SK-N-SH (cell line): ENCODE measurements at regions not wholly inside any gene's neighbourhood (a gene's known extent, or its start where the extent isn't known, plus 50 kb on each side); places are given as distances from the start of the nearest gene placed in this dataset.

ENCODE experiments used
- CTCF ChIA-PET: fragments of 300-600, 350-600 bp; formaldehyde crosslinking; extraction: SDS; loops from one replicate; lab custom pipeline; 2021; lab: Yijun Ruan, JAX
- POLR2A ChIA-PET: fragments of 350-600 bp; sonication (Branson Sonifier 250); formaldehyde crosslinking; extraction: SDS; loops from one replicate; lab custom pipeline; 2020; ENCODE audit warnings: antibody characterized with exemption, inconsistent platforms; lab: Yijun Ruan, JAX
- DNase-seq: peaks from one replicate; pipeline ENCODE4 v3.0.0; 2012
- H2AFZ ChIP-seq: fragments of 200-600 bp; sonication (generic); 2 replicates; pipeline ENCODE4 v1.8.1; 2016; ENCODE audit warnings: antibody characterized with exemption, mild to moderate bottlenecking, low read depth
- H3F3A ChIP-seq: fragments of 200-600 bp; sonication (generic); replicated peaks from 2 replicates; pipeline ENCODE3; 2016; ENCODE audit warnings: antibody characterized with exemption, mild to moderate bottlenecking; ENCODE audit not compliant: insufficient read depth
- H3K27ac ChIP-seq, 2 experiments: fragments of 200-500 bp in 1 of 2; fragments of 200-600 bp in 1 of 2; sonication (Bioruptor generic) in 1 of 2; sonication (generic), shearing (Covaris generic) in 1 of 2; 2 replicates each; pipeline versions ENCODE4 v1.5.1 to v1.6.1; 2014 to 2016; ENCODE audit warnings: low read depth in 2 of 2, inconsistent platforms in 1 of 2, low read length in 1 of 2, mild to moderate bottlenecking in 1 of 2, mixed read lengths in 1 of 2
- H3K27me3 ChIP-seq: fragments of 200-600 bp; sonication (generic), shearing (Covaris generic); 2 replicates; pipeline ENCODE4 v1.6.1; 2016; ENCODE audit warnings: mixed run types; ENCODE audit not compliant: insufficient read depth
- H3K36me3 ChIP-seq, 2 experiments: fragments of 200-500 bp in 1 of 2; fragments of 200-600 bp in 1 of 2; sonication (Bioruptor generic) in 1 of 2; sonication (generic) in 1 of 2; replicated peaks in 1 of 2; 2 replicates each; pipeline versions ENCODE3 to v1.5.1; 2014 to 2016; ENCODE audit warnings: low read length in 1 of 2, mild to moderate bottlenecking in 1 of 2; ENCODE audit not compliant: insufficient read depth in 2 of 2, control insufficient read depth in 1 of 2
- H3K4me1 ChIP-seq, 2 experiments: fragments of 200-500 bp in 1 of 2; fragments of 200-600 bp in 1 of 2; sonication (Bioruptor generic) in 1 of 2; sonication (generic), shearing (Covaris generic) in 1 of 2; 2 replicates each; pipeline versions ENCODE4 v1.5.1 to v1.6.1; 2014 to 2016; ENCODE audit warnings: low read depth in 1 of 2, low read length in 1 of 2, mixed run types in 1 of 2; ENCODE audit not compliant: insufficient read depth in 2 of 2, control insufficient read depth in 1 of 2
- H3K4me2 ChIP-seq: fragments of 200-600 bp; sonication (generic), shearing (Covaris generic); 2 replicates; pipeline ENCODE4 v1.6.1; 2017; ENCODE audit warnings: mixed run types
- H3K4me3 ChIP-seq, 2 experiments: fragments of 200-500 bp in 1 of 2; fragments of 200-600 bp in 1 of 2; sonication (Bioruptor generic) in 1 of 2; sonication (generic), shearing (Covaris generic) in 1 of 2; 2 replicates each; pipeline versions ENCODE4 v1.5.1 to v1.8.1; 2014 to 2016; ENCODE audit warnings: low read depth in 2 of 2, inconsistent platforms in 1 of 2, low read length in 1 of 2, mild to moderate bottlenecking in 1 of 2, mixed read lengths in 1 of 2, moderate library complexity in 1 of 2
- H3K79me2 ChIP-seq: fragments of 200-600 bp; sonication (generic); 2 replicates; pipeline ENCODE4 v1.8.1; 2017; ENCODE audit warnings: mild to moderate bottlenecking; ENCODE audit not compliant: insufficient read depth
- H3K9ac ChIP-seq: fragments of 200-600 bp; sonication (generic); 2 replicates; pipeline ENCODE4 v1.6.1; 2017; ENCODE audit warnings: mixed run types
- H3K9me2 ChIP-seq: fragments of 200-600 bp; sonication (generic); 2 replicates; pipeline ENCODE4 v1.6.1; 2017; ENCODE audit warnings: mixed run types
- H3K9me3 ChIP-seq: fragments of 200-600 bp; sonication (generic); 2 replicates; pipeline ENCODE4 v1.6.1; 2017; ENCODE audit warnings: mixed run types, mild to moderate bottlenecking, moderate library complexity
- H4K20me1 ChIP-seq: fragments of 200-600 bp; sonication (generic); 2 replicates; pipeline ENCODE4 v1.6.1; 2017; ENCODE audit warnings: mild to moderate bottlenecking, mixed run types; ENCODE audit not compliant: insufficient read depth
- CHD2 ChIP-seq: fragments of 150-350 bp; IDR thresholded peaks from 2 replicates; pipeline ENCODE4 v1.6.1; 2018; ENCODE audit warnings: low read length; ENCODE audit not compliant: partially characterized antibody
- ELF1 ChIP-seq: IDR thresholded peaks from 2 replicates; pipeline ENCODE4 v1.4.0; 2012
- EP300 ChIP-seq, 2 experiments: IDR thresholded peaks; 2 replicates each; pipeline versions ENCODE4 v1.4.0 to v1.6.1; 2012; ENCODE audit warnings: borderline replicate concordance in 1 of 2, low read depth in 1 of 2, low read length in 1 of 2
- EZH2phosphoT487 ChIP-seq: fragments of 200-600 bp; sonication (generic); IDR thresholded peaks from 2 replicates; pipeline ENCODE4 v1.6.1; 2017; ENCODE audit warnings: low read depth, mixed run types, mild to moderate bottlenecking, antibody characterized with exemption, moderate library complexity, borderline replicate concordance
- FOSL2 ChIP-seq: IDR thresholded peaks from 2 replicates; pipeline ENCODE4 v1.4.0; 2012; ENCODE audit warnings: low read depth, mild to moderate bottlenecking, moderate library complexity, borderline replicate concordance
- FOXJ3 ChIP-seq: sonication (generic); formaldehyde crosslinking; IDR thresholded peaks from 2 replicates; pipeline ENCODE4 v1.5.1; 2020; ENCODE audit warnings: mild to moderate bottlenecking, missing genetic modification reagents
- FOXM1 ChIP-seq: IDR thresholded peaks from 2 replicates; pipeline ENCODE4 v1.4.0; 2012; ENCODE audit warnings: low read depth, mild to moderate bottlenecking
- GABPA ChIP-seq: IDR thresholded peaks from 2 replicates; pipeline ENCODE4 v1.4.0; 2012; ENCODE audit warnings: low read depth, mild to moderate bottlenecking
- GATA2 ChIP-seq: sonication (generic); formaldehyde crosslinking; IDR thresholded peaks from 2 replicates; pipeline ENCODE4 v1.5.0; 2020; ENCODE audit warnings: mild to moderate bottlenecking, missing genetic modification reagents
- JUND ChIP-seq: IDR thresholded peaks from 2 replicates; pipeline ENCODE4 v1.4.0; 2012
- MEF2A ChIP-seq: IDR thresholded peaks from 2 replicates; pipeline ENCODE4 v1.4.0; 2012; ENCODE audit warnings: low read depth, borderline replicate concordance
- NRF1 ChIP-seq: IDR thresholded peaks from 2 replicates; pipeline ENCODE4 v1.6.1; 2012; ENCODE audit warnings: low read depth, mild to moderate bottlenecking, low read length
- PBX3 ChIP-seq: IDR thresholded peaks from 2 replicates; pipeline ENCODE4; 2012
- POLR2AphosphoS5 ChIP-seq: IDR thresholded peaks from 2 replicates; pipeline ENCODE4 v1.6.1; 2012; ENCODE audit warnings: low read depth, low read length
- RXRA ChIP-seq: IDR thresholded peaks from 2 replicates; pipeline ENCODE4 v1.4.0; 2012; ENCODE audit warnings: low read depth, mild to moderate bottlenecking, borderline replicate concordance
- SIN3A ChIP-seq: IDR thresholded peaks from 2 replicates; pipeline ENCODE4 v1.6.1; 2012; ENCODE audit warnings: low read depth, mild to moderate bottlenecking, low read length, moderate library complexity, borderline replicate concordance
- TAF1 ChIP-seq: IDR thresholded peaks from 2 replicates; pipeline ENCODE4 v1.6.1; 2012; ENCODE audit warnings: low read depth, mild to moderate bottlenecking, low read length, moderate library complexity, borderline replicate concordance
- TCF12 ChIP-seq: IDR thresholded peaks from 2 replicates; pipeline ENCODE4 v1.4.0; 2012
- TEAD4 ChIP-seq: IDR thresholded peaks from 2 replicates; pipeline ENCODE4 v1.4.0; 2012; ENCODE audit warnings: mild to moderate bottlenecking, borderline replicate concordance; ENCODE audit not compliant: insufficient read depth
- USF2 ChIP-seq: fragments of 150-350 bp; IDR thresholded peaks from 2 replicates; pipeline ENCODE4 v1.6.1; 2017; ENCODE audit warnings: antibody characterized with exemption, low read length, low read depth, borderline replicate concordance
- YY1 ChIP-seq: IDR thresholded peaks from 2 replicates; pipeline ENCODE4 v1.4.0; 2012; ENCODE audit warnings: low read depth, mild to moderate bottlenecking
- ZBTB33 ChIP-seq: IDR thresholded peaks from 2 replicates; pipeline ENCODE4 v1.4.0; 2012; ENCODE audit warnings: low read depth, borderline replicate concordance
- WGBS: methylation state at CpG from one replicate; pipeline ENCODE4 v1.1.6; 2017; ENCODE audit warnings: low lambda C conversion rate; 5-methylcytosine and 5-hydroxymethylcytosine counted together
- TF ChIP-seq, protein P1 (sequence below): fragments of 200-600 bp; sonication (generic); IDR thresholded peaks from 2 replicates; pipeline ENCODE4 v1.6.1; 2017; ENCODE audit warnings: antibody characterized with exemption, mild to moderate bottlenecking, moderate library complexity

- peak; percentile 36 for TF ChIP-seq PBX3
- TF ChIP-seq NRF1, result no peak
- peak; percentile 54 for TF ChIP-seq FOSL2
- peak; percentile 57 for TF ChIP-seq TCF12
- no peak for TF ChIP-seq FOXJ3 (CRISPR knock-in tag)
- 0 out of 2 replicates have a peak, but pooled peaks have one; percentile 27 for TF ChIP-seq TEAD4
- no peak for TF ChIP-seq MEF2A
- no peak for TF ChIP-seq POLR2AphosphoS5
- no peak for TF ChIP-seq TAF1
- TF ChIP-seq EP300 (IDR thresholded peaks at IDR 0.05; ENCODE audit: borderline replicate concordance in 1 of 2, low read depth in 1 of 2, low read length in 1 of 2), result peak in 1 of 2 experiments; percentile 17; a peak in 1 of 4 replicates
- TF ChIP-seq ZBTB33, result no peak
- TF ChIP-seq RXRA, result no peak
- no peak for TF ChIP-seq GABPA
- no peak for TF ChIP-seq SIN3A
- no peak for TF ChIP-seq CHD2
- peak; percentile 59 for TF ChIP-seq JUND
- TF ChIP-seq, all 33 proteins: peak for 9
These were observed 879.0 kb downstream of the CBLN2 start (continued) for GRCh38 chr18:71665131-71665530.

DNA sequence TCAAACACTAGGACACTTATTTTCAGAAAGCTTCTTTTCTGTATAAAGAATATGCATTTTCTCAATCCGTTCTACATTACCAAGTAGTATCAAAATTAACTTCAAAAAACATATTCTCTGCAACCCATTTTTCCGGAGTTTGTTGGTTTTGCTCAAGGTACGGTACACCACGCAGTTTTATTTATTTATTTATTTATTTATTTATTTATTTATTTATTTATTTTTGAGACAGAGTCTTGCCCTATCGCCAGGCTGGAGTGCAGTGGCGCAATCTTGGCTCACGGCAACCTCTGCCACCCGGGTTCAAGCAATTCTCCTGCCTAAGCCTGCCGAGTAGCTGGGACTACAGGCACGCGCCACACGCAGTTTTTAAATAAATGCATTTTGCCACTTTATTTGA is 900.3 kb downstream of the CBLN2 start:
- WGBS, result 90% methylated on average over 12 of the region's 12 CpGs
- POLR2A ChIA-PET, result no interaction called here
- no peaks in the 10 kb centered on the region for H3K79me2 ChIP-seq
- no peaks in the 10 kb centered on the region for H3K27me3 ChIP-seq
- no peaks in the 10 kb centered on the region for H3K36me3 ChIP-seq
- DNase-seq, result no peak
- no peaks in the 10 kb centered on the region for H3K9me3 ChIP-seq
- no peak overlapping the region for H2AFZ ChIP-seq
- H3K4me2 ChIP-seq, result no peak overlapping the region
- no peak overlapping the region for H3K9ac ChIP-seq
- H3K9me2 ChIP-seq, result no peaks in the 10 kb centered on the region
- no peak overlapping the region for H3K27ac ChIP-seq
- no peaks in the 10 kb centered on the region for H4K20me1 ChIP-seq
- CTCF ChIA-PET, result interaction anchor here (0.6 kb wide), 1 partner anchor 575 kb away, joined by 3 read pairs; no protein-coding TSS in a partner anchor
- H3K4me1 ChIP-seq, result no peaks in the 10 kb centered on the region; a peak in 1 of 4 replicates
- H3K4me3 ChIP-seq, result no peak overlapping the region
- no peaks in the 10 kb centered on the region for H3F3A ChIP-seq
- TF ChIP-seq ELF1 (no peak), GATA2 (CRISPR knock-in tag) (no peak), TAF1 (no peak), USF2 (no peak), FOXM1 (no peak), YY1 (no peak), RXRA (no peak), NRF1 (no peak), ZBTB33 (no peak), GABPA (no peak), EZH2phosphoT487 (no peak), JUND (no peak), TEAD4 (no peak), TCF12 (no peak)
- TF ChIP-seq, protein P1, sequence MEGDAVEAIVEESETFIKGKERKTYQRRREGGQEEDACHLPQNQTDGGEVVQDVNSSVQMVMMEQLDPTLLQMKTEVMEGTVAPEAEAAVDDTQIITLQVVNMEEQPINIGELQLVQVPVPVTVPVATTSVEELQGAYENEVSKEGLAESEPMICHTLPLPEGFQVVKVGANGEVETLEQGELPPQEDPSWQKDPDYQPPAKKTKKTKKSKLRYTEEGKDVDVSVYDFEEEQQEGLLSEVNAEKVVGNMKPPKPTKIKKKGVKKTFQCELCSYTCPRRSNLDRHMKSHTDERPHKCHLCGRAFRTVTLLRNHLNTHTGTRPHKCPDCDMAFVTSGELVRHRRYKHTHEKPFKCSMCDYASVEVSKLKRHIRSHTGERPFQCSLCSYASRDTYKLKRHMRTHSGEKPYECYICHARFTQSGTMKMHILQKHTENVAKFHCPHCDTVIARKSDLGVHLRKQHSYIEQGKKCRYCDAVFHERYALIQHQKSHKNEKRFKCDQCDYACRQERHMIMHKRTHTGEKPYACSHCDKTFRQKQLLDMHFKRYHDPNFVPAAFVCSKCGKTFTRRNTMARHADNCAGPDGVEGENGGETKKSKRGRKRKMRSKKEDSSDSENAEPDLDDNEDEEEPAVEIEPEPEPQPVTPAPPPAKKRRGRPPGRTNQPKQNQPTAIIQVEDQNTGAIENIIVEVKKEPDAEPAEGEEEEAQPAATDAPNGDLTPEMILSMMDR, result no peak
